Hepatocyte (in vitro differentiated cells): ENCODE measurements at regions not wholly inside any gene's neighbourhood (a gene's known extent, or its start where the extent isn't known, plus 50 kb on each side); places are given as distances from the start of the nearest gene placed in this dataset.

Experiments used
- DNase-seq: peaks from one replicate; pipeline ENCODE4 v3.0.0-alpha.2; 2016; ENCODE audit warnings: low spot score
- H2AFZ ChIP-seq: fragments of 200-600 bp; sonication (generic); 2 replicates; pipeline ENCODE4 v1.6.0; 2016; ENCODE audit warnings: antibody characterized with exemption, mild to moderate bottlenecking
- H3K27ac ChIP-seq: fragments of 200-600 bp; sonication (generic); 2 replicates; pipeline ENCODE4 v1.5.1; 2016; ENCODE audit warnings: mild to moderate bottlenecking
- H3K27me3 ChIP-seq: fragments of 200-600 bp; sonication (generic); 2 replicates; pipeline ENCODE4 v1.6.1; 2016
- H3K36me3 ChIP-seq: fragments of 200-600 bp; sonication (generic); replicated peaks from 2 replicates; pipeline ENCODE4 v1.5.1; 2016; ENCODE audit warnings: low read depth; ENCODE audit not compliant: insufficient read depth
- H3K4me1 ChIP-seq: fragments of 200-600 bp; sonication (generic); 2 replicates; pipeline ENCODE4 v1.5.1; 2016; ENCODE audit warnings: mild to moderate bottlenecking, moderate library complexity; ENCODE audit not compliant: insufficient read depth
- H3K4me2 ChIP-seq: fragments of 200-600 bp; sonication (generic); 2 replicates; pipeline ENCODE4 v1.6.0; 2016
- H3K4me3 ChIP-seq: fragments of 200-600 bp; sonication (generic); 2 replicates; pipeline ENCODE4 v1.5.1; 2016; ENCODE audit warnings: mild to moderate bottlenecking
- H3K79me2 ChIP-seq: fragments of 200-600 bp; sonication (generic); 2 replicates; pipeline ENCODE4 v1.6.0; 2017; ENCODE audit warnings: mild to moderate bottlenecking
- H3K9me2 ChIP-seq: fragments of 200-600 bp; sonication (generic); replicated peaks from 2 replicates; pipeline ENCODE4 v1.6.0; 2017; ENCODE audit warnings: mild to moderate bottlenecking; ENCODE audit not compliant: insufficient read depth
- H3K9me3 ChIP-seq: fragments of 200-600 bp; sonication (generic); 2 replicates; pipeline ENCODE4 v1.5.1; 2016; ENCODE audit warnings: low read depth, mild to moderate bottlenecking
- H4K20me1 ChIP-seq: fragments of 200-600 bp; sonication (generic); 2 replicates; pipeline ENCODE4 v1.6.0; 2016; ENCODE audit warnings: mild to moderate bottlenecking; ENCODE audit not compliant: insufficient read depth, poor library complexity, severe bottlenecking
- EZH2 ChIP-seq: fragments of 200-600 bp; sonication (generic); IDR thresholded peaks from 2 replicates; pipeline ENCODE4 v1.6.1; 2016; ENCODE audit warnings: antibody characterized with exemption, mild to moderate bottlenecking, borderline replicate concordance
- EZH2phosphoT487 ChIP-seq: fragments of 200-600 bp; sonication (generic); IDR thresholded peaks from one replicate; pipeline ENCODE4 v1.6.1; 2018; ENCODE audit warnings: antibody characterized with exemption, mild to moderate bottlenecking, low read depth, moderate library complexity; ENCODE audit not compliant: unreplicated experiment, severe bottlenecking
- WGBS: methylation state at CpG from one replicate; pipeline ENCODE4 v1.1.6; 2016; ENCODE audit warnings: low lambda C conversion rate; ENCODE audit errors: missing lambda C conversion rate; 5-methylcytosine and 5-hydroxymethylcytosine counted together
- TF ChIP-seq, protein P1 (sequence below): fragments of 200-600 bp; sonication (generic); IDR thresholded peaks from 2 replicates; pipeline ENCODE4 v1.5.1; 2016; ENCODE audit warnings: antibody characterized with exemption, mild to moderate bottlenecking; ENCODE audit not compliant: poor library complexity

- Histone ChIP-seq H3K9me3 (no peaks in the 10 kb centered on the region), H3K27ac (no peak overlapping the region), H2AFZ (no peak overlapping the region), H3K27me3 (no peaks in the 10 kb centered on the region), H3K36me3 (no peaks in the 10 kb centered on the region), H3K4me1 (no peaks in the 10 kb centered on the region), H3K4me3 (no peak overlapping the region), H3K4me2 (no peak overlapping the region), H3K79me2 (no peaks in the 10 kb centered on the region), H3K9me2 (no peaks in the 10 kb centered on the region), H4K20me1 (no peaks in the 10 kb centered on the region)
- TF ChIP-seq, protein P1, sequence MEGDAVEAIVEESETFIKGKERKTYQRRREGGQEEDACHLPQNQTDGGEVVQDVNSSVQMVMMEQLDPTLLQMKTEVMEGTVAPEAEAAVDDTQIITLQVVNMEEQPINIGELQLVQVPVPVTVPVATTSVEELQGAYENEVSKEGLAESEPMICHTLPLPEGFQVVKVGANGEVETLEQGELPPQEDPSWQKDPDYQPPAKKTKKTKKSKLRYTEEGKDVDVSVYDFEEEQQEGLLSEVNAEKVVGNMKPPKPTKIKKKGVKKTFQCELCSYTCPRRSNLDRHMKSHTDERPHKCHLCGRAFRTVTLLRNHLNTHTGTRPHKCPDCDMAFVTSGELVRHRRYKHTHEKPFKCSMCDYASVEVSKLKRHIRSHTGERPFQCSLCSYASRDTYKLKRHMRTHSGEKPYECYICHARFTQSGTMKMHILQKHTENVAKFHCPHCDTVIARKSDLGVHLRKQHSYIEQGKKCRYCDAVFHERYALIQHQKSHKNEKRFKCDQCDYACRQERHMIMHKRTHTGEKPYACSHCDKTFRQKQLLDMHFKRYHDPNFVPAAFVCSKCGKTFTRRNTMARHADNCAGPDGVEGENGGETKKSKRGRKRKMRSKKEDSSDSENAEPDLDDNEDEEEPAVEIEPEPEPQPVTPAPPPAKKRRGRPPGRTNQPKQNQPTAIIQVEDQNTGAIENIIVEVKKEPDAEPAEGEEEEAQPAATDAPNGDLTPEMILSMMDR, result no peak
- TF ChIP-seq EZH2 (no peak), EZH2phosphoT487 (no peak)
- no peak for DNase-seq
- 86% methylated on average over 5 of the region's 5 CpGs for WGBS
Observed at GRCh38 chr2:5389740-5390139, 302.4 kb upstream of the SOX11 start.

GRCh38 chr2:5391362-5391761 lies 300.8 kb upstream of the SOX11 start:
- Histone ChIP-seq H2AFZ (no peak overlapping the region), H3K9me2 (no peaks in the 10 kb centered on the region), H3K27ac (no peak overlapping the region), H4K20me1 (no peaks in the 10 kb centered on the region), H3K4me2 (no peak overlapping the region), H3K79me2 (no peaks in the 10 kb centered on the region), H3K27me3 (no peaks in the 10 kb centered on the region), H3K9me3 (no peaks in the 10 kb centered on the region), H3K36me3 (no peaks in the 10 kb centered on the region), H3K4me3 (no peak overlapping the region), H3K4me1 (no peaks in the 10 kb centered on the region)
- 63% methylated on average over 5 of the region's 5 CpGs for WGBS
- DNase-seq, result no peak
- TF ChIP-seq, protein P1, result no peak
- no peak for TF ChIP-seq EZH2
- TF ChIP-seq EZH2phosphoT487, result no peak

DNA sequence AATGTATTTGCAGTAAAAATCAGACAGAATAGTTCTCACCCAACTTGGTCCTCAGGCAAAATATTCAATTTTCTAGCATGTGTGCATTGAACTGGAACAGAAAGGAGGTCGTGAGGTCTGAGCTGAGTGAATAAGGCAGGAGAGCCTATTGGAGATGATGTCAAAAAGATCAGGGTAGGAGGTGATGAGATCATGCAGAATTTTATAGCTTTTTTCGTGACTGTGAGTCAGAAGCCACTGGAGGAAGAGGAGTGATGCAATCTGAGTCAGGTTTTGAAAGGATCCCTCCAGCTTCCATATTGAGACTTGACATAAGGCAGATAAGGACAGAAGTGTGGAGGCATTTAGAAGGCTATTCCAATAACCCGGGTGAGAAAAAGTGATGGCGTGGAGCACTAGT lies 299.5 kb upstream of the SOX11 start:
- Histone ChIP-seq H3K27ac (no peak overlapping the region), H3K4me2 (no peak overlapping the region), H3K36me3 (no peaks in the 10 kb centered on the region), H3K4me3 (no peak overlapping the region), H3K79me2 (no peaks in the 10 kb centered on the region), H3K9me3 (no peaks in the 10 kb centered on the region), H4K20me1 (no peaks in the 10 kb centered on the region), H3K27me3 (no peaks in the 10 kb centered on the region), H2AFZ (no peak overlapping the region), H3K9me2 (no peaks in the 10 kb centered on the region), H3K4me1 (no peaks in the 10 kb centered on the region)
- TF ChIP-seq EZH2 (no peak), EZH2phosphoT487 (no peak)
- TF ChIP-seq, protein P1, result no peak
- WGBS, result 85% methylated on average over 4 of the region's 4 CpGs
- DNase-seq, result no peak

DNA sequence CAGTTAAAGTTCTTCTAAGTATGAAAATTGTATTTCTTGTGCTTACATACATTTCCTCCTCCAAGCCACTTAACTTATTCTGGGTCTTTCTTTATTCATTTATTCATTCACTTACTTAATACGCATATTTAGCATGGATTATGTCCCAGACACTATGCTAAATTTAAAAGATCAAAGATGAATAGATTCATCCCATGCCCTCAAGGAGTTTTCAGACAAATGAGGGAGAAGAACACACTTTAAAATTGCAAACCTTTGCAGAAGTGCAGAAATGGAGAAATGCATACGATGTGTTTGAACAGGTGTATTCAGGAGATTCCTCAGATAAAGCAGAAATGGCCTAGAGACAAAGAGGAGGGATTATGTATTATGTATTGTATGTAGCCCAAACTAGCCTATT lies 298.7 kb upstream of the SOX11 start:
- H4K20me1 ChIP-seq, result no peaks in the 10 kb centered on the region
- DNase-seq, result no peak
- H3K79me2 ChIP-seq, result no peaks in the 10 kb centered on the region
- 65% methylated on average over 2 of the region's 2 CpGs for WGBS
- no peak overlapping the region for H3K4me3 ChIP-seq
- no peak overlapping the region for H3K4me2 ChIP-seq
- no peaks in the 10 kb centered on the region for H3K36me3 ChIP-seq
- no peak overlapping the region for H2AFZ ChIP-seq
- no peak overlapping the region for H3K27ac ChIP-seq
- no peaks in the 10 kb centered on the region for H3K4me1 ChIP-seq
- H3K9me2 ChIP-seq, result no peaks in the 10 kb centered on the region
- H3K27me3 ChIP-seq, result no peaks in the 10 kb centered on the region
- no peaks in the 10 kb centered on the region for H3K9me3 ChIP-seq
- no peak for TF ChIP-seq EZH2phosphoT487
- TF ChIP-seq EZH2, result no peak
- TF ChIP-seq, protein P1, result no peak
